ENCODE measurements at regions not wholly inside any gene's neighbourhood (a gene's known extent, or its start where the extent isn't known, plus 50 kb on each side); places are given as distances from the start of the nearest gene placed in this dataset.

DNA sequence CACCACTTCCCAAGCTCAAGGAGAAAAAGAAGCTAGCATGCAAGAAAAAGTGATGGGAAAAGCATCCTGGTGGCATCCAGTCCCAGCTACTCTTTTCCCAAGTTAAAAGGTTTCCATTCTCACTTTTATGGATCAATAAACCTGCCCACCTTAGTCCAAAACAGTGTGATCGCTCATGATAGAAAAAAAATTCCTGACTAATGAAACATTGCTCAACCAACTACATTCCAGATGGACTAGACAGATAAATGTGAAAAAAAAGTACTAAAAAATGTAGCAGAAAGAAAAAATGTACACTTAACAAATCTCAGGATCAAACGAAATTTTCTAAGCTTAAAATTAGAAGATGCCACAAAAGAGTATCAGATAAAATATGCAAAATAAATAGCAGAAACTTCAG is 312.2 kb downstream of the TMA16 start:
- TF ChIP-seq, protein P1, sequence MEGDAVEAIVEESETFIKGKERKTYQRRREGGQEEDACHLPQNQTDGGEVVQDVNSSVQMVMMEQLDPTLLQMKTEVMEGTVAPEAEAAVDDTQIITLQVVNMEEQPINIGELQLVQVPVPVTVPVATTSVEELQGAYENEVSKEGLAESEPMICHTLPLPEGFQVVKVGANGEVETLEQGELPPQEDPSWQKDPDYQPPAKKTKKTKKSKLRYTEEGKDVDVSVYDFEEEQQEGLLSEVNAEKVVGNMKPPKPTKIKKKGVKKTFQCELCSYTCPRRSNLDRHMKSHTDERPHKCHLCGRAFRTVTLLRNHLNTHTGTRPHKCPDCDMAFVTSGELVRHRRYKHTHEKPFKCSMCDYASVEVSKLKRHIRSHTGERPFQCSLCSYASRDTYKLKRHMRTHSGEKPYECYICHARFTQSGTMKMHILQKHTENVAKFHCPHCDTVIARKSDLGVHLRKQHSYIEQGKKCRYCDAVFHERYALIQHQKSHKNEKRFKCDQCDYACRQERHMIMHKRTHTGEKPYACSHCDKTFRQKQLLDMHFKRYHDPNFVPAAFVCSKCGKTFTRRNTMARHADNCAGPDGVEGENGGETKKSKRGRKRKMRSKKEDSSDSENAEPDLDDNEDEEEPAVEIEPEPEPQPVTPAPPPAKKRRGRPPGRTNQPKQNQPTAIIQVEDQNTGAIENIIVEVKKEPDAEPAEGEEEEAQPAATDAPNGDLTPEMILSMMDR (conservative IDR thresholded peaks at IDR 0.05; ENCODE audit: low read depth, low read length) = no peak
- no peak overlapping the region for H3K4me3 ChIP-seq (ENCODE audit: low read depth, low read length)
- DNase-seq (ENCODE audit: low read depth) = no peak

DNA sequence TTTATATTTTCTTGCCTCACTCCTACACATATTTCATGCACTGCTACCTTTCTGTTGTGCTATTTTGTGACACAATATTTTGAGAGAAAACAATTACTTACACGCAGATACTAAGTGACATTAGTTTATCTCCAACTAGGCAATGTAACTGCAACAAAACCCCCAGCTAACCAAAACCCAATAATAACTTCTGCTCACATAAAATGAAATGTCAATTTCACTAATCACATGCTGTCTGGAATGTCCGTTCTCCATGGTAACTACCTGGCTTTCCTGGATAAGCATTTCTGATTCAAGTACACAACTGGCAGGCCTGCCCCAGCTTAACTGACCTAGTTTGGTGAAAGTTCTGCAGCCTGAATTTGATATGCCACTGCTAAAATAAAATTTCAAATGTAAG is 313.5 kb downstream of the TMA16 start:
- TF ChIP-seq, protein P1 (conservative IDR thresholded peaks at IDR 0.05; ENCODE audit: low read depth, low read length) = no peak
- DNase-seq (ENCODE audit: low read depth) = peak; percentile 1
- no peak overlapping the region for H3K4me3 ChIP-seq (ENCODE audit: low read depth, low read length)

DNA sequence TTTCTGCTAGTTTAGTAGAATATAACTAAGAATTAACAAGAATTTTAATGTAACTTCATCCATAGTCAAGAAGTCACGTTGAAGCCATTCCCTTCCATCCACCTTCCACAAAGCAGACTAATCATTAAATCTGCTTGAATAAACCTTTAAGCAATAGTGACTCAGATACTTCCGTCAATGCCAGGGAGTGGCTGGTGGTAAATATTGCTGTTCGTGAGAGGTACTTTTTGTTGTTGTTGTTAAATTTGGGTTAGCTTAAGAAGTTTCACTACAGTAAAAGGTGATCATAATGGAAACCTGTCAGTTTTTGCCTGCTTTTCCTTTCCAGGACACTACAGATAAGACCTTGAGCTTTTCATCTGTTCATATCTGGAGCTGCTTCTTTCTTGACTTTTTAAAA is 316.3 kb downstream of the TMA16 start:
- no peak for DNase-seq (ENCODE audit: low read depth)
- TF ChIP-seq, protein P1 (conservative IDR thresholded peaks at IDR 0.05; ENCODE audit: low read depth, low read length) = no peak
- no peak overlapping the region for H3K4me3 ChIP-seq (ENCODE audit: low read depth, low read length)

DNA sequence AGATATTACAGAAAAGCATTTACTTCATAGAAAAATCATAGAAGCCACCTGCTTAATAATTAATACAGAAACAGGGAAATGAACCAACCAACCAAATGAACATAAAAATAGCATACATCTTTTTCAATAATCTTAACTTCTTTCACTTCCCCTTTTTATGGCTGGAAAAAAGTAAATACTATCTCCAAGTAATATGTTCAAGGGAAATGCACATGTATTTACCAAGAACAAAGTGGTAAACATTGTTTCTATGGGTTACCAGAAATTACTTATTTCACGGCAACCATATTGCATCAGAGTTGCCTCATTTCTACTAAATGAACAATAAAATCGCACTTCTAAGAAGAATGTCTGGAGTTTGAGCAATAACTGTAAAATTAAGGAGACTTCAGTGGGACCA is 321.3 kb downstream of the TMA16 start:
- DNase-seq (ENCODE audit: low read depth) = no peak
- TF ChIP-seq, protein P1 (conservative IDR thresholded peaks at IDR 0.05; ENCODE audit: low read depth, low read length) = no peak
- H3K4me3 ChIP-seq (ENCODE audit: low read depth, low read length) = no peak overlapping the region

DNA sequence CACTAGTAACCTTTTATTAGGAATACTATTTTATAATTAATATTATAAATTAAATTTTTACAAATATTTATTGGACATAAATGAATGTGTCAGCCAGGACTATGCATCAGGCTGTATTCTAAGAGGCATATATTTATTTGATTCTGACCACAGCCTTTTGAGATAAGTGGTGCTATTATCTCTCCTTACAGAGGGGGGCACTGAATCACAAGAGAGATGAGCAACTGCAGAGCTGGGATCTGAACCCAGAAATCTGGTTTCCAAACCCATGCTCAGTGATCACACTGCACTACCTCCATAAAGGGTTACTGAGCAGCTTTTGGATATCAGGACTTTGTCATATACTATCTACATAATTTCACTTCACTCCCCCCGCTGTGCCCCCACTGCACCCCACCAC is 322.0 kb downstream of the TMA16 start:
- H3K4me3 ChIP-seq (ENCODE audit: low read depth, low read length) = no peak overlapping the region
- TF ChIP-seq, protein P1 (conservative IDR thresholded peaks at IDR 0.05; ENCODE audit: low read depth, low read length) = no peak
- DNase-seq (ENCODE audit: low read depth) = no peak

DNA sequence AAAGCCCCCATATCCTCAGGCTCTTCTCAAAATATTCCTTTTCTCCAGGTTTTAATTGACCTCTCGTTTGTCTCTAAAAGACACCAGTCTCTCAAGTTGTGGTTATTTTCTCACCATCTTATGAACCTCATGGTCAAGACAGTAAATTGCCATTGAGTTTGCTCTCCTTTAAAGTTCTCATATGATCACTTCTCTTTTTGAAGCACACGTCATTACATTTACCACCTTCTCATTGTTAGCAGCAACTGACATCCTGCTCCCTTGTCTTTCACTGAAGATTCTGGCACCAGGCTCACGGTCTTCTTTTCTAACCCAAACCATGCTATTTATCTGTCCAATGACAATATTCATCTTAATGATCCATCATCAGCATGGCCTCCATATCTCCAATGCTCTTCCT is 324.2 kb downstream of the TMA16 start:
- no peak overlapping the region for H3K4me3 ChIP-seq (ENCODE audit: low read depth, low read length)
- DNase-seq (ENCODE audit: low read depth) = no peak
- TF ChIP-seq, protein P1 (conservative IDR thresholded peaks at IDR 0.05; ENCODE audit: low read depth, low read length) = no peak

DNA sequence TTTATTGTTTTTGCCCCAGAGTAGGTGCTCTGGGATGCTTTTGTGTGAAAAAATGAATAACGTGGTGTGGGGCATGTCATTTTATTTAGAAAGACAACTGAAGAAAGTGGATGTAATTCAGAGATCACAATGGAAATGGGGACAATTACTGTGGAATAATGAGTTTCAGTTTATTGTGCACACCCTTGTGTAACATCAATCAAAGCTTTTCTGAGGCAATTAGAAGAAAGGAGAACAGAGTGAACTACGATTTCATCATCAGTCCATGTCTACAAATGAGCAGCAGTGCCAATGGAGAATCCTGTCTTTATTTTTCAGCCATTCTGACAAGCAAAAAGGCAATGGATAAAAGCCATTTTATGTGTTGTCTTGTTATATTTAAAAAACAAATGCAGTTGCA is 339.2 kb downstream of the TMA16 start:
- TF ChIP-seq, protein P1 (conservative IDR thresholded peaks at IDR 0.05; ENCODE audit: low read depth, low read length) = no peak
- DNase-seq (ENCODE audit: low read depth) = no peak

More for the DNA sequence above, 339.2 kb downstream of the TMA16 start:
- no peak overlapping the region for H3K4me3 ChIP-seq (ENCODE audit: low read depth, low read length)
